ENCODE measurements at regions not wholly inside any gene's neighbourhood (a gene's known extent, or its start where the extent isn't known, plus 50 kb on each side); places are given as distances from the start of the nearest gene placed in this dataset.
"Not testable (repeated sequence)": the region's sequence is repeated elsewhere in the genome, so short reads cannot be mapped to it uniquely, and the experiment has no call there.

- peak; percentile 30 for DNase-seq (ENCODE audit: low read depth)
These were observed 196.4 kb downstream of the VGLL3 start for GRCh38 chr3:86794361-86795065.

GRCh38 chr3:86793786-86794185 lies 197.2 kb downstream of the VGLL3 start:
- peak; percentile 95 for DNase-seq (ENCODE audit: low read depth)

DNA sequence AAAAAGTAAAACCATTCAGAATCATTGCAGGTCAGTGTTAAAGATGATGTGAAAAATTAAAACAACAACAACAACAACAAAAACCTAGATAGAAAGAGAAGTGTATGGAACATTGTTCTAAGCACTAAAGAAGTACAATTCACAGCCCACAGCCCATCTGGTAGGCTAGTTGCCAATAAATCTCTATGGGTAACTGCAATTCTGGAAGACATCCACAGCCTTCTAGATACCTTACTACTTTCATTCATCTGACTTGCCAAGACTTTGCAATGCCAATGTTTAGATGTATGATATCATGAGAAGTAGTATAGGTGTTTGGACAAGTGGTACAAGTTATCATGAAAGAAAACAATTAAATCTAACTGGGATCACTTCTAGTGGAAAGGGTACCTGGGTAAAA lies 198.6 kb downstream of the VGLL3 start:
- DNase-seq (ENCODE audit: low read depth): peak; percentile 14

GRCh38 chr3:86790884-86791549 lies 199.9 kb downstream of the VGLL3 start:
- DNase-seq (ENCODE audit: low read depth): no peak

GRCh38 chr3:86788371-86788770 lies 202.6 kb downstream of the VGLL3 start:
- DNase-seq (ENCODE audit: low read depth): no peak

DNA sequence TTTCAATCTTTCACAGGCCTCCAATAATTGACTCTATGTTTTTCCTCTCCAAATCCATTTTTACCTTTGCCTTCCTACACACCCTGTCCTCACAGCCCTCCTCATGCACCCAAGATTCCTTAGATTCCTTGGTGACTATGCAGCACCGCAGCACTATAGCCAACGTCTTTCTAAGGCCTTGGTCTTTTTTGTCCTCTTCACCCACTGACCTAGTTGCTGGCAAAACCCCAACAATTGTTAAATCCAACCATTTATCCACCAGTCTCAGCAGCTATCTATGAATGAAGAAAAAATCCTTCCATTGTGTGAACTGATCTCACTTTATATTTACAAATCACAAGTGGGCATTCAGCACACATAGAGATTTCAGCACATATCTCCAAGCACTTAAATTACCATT lies 203.9 kb downstream of the VGLL3 start:
- no peak for DNase-seq (ENCODE audit: low read depth)

- peak; percentile 56 for DNase-seq (ENCODE audit: low read depth)
These were observed 205.6 kb downstream of the VGLL3 start for GRCh38 chr3:86785386-86785785.

GRCh38 chr3:86782866-86783265 lies 208.1 kb downstream of the VGLL3 start:
- DNase-seq (ENCODE audit: low read depth): no peak

DNA sequence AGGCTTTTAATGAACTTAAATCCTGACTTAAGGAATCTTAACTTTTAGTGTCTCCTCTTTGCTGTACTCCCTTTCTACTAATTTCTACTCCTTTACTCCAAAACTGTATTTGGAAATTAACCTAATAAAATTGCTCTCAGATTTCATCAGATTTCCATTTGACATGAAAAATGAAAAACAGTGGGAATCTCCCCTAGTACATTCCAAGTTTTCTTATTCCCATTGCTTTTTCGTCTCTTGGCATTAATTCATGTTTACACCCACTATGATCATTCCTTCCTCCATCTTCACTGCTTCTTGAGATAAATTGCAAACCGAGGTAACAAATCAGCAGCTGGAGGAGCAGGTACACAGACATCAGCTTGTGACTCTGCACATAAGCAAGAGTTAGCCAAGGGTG lies 208.7 kb downstream of the VGLL3 start:
- no peak for DNase-seq (ENCODE audit: low read depth)

DNA sequence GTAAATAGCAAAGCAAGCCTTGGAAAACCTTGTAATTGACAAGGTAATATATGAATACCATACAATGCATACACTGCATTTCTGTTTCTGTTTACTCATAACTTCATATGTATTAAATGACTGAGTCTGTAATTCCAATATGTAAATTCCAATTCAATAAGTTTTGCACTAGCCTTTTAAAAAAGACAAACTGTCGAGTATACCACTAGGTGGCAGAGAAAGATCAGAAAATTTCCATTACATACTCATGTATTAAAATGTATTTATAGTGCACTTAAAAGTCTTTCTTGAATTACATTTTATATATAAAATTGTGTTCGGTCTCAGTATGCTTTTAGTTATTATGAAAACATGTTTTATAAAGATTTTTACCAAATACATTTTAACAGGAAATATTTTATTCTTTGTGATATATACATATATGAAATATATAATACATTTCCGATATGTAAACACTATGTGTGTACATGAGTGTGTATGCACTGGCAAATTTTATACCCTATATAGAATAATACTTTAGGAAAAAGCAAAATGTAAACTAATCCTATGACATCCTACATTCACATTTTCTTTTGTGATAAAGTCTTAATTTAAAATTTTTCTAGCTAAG lies 216.8 kb downstream of the VGLL3 start:
- peak; percentile 38 for DNase-seq (ENCODE audit: low read depth)

GRCh38 chr3:86772699-86773098 lies 218.2 kb downstream of the VGLL3 start:
- DNase-seq (ENCODE audit: low read depth): no peak

GRCh38 chr3:86771741-86772512 lies 219.0 kb downstream of the VGLL3 start:
- no peak for DNase-seq (ENCODE audit: low read depth)

DNA sequence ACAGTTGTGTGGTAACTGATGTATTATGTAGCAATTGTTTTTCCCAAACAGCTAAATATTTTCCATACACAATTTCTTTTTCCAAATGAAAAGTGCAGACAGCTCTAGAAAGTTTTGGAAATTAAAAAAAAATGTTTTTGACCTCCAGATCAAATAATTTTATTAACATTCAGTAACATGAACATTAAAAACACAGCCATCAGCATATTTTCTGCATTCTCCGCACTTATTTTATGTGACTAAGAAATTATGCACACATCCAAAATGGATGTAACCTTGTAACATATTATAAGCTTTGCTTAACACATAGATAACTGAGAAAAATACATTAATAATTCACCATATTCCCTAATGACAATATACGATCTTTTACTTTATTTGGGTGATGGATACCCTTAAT lies 224.6 kb downstream of the VGLL3 start:
- no peak for DNase-seq (ENCODE audit: low read depth)

DNA sequence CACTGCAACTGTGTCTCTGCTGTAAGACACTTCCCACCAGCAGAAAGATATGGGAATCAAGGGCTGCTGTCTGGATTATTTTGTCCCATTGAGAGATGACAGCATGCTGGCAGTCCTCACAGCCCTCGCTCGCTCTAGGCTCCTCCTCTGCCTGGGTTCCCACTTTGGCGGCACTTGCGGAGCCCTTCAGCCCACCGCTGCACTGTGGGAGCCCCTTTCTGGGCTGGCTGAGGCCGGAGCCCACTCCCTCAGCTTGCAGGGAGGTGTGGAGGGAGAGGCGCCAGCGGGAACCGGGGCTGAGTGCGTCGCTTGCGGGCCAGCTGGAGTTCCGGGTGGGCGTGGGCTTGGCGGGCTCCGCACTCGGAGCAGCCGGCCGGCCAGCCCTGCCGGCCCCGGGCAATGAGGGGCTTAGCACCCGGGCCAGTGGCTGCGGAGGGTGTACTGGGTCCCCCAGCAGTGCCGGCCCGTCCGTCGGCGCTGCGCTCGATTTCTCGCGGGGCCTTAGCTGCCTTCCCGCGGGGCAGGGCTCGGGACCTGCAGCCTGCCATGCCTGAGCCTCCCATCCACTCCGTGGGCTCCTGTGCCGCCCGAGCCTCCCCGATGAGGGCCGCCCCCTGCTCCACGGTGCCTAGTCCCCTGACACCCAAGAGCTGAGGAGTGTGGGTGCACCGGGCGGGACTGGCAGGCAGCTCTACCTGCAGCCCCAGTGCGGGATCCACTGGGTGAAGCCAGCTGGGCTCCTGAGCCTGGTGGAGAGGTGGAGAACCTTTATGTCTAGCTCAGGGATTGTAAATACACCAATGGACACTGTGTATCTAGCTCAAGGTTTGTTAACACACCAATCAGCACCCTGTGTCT lies 233.4 kb downstream of the VGLL3 start:
- not testable (repeated sequence) for DNase-seq (ENCODE audit: low read depth)

DNA sequence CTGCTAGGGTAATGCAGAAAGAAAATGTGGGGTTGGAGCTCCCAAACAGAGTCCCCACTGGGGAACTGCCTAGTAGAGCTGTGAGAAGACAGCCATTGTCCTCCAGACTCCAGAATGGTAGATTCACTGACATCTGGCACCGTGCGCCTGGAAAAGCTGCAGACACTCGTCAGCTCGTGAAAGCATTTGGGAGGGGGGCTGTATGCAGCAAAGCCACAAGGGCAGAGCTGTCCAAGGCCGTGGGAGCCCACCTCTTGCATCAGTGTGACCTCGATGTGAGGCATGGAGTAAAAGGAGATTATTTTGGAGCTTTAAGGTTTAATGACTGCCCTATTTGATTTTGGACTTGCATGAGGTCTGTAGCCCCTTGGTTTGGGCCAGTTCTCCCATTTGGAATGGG lies 242.9 kb downstream of the VGLL3 start:
- DNase-seq (ENCODE audit: low read depth): no peak

DNA sequence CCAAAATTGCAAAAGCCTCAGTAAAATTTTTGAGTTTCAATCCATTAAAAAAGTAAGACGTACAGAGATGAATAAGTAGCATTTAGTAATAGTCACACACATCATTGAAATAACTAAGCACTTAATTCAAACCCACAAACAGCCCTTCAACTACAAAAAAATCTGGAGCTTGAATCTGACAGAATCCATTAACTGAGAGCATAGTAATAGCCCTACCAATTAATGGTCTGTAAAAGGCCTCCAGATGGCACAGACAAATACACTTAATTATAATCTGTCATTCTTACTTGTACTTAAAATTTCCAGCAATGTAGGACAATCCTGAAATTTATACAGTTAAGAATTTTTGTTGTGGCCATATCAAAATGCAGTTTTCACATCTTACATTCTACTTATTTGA lies 246.9 kb downstream of the VGLL3 start:
- DNase-seq (ENCODE audit: low read depth): no peak

- DNase-seq (ENCODE audit: low read depth): no peak
These were observed 247.7 kb downstream of the VGLL3 start for GRCh38 chr3:86743233-86743632.

DNA sequence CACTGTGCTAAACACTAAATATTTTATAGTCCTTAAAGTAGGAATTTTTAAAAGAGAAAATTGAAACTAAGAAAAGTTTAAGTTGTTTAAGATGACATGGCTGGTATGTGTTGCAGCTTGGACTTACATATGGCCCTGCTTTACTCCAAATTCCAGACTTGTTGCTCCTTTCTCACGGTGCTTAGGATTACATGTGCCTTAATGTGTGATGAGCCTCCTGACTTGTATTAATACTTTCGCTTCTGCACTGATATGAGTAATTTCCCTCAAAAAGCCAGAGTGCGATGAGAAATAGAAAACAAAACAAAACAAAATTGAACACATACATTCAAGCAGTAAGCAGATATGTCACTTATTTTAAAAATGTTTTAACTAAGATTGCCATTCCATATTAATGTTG lies 250.2 kb downstream of the VGLL3 start:
- DNase-seq (ENCODE audit: low read depth): no peak

- no peak for DNase-seq (ENCODE audit: low read depth)
These were observed 251.7 kb downstream of the VGLL3 start for GRCh38 chr3:86739244-86739643.

DNA sequence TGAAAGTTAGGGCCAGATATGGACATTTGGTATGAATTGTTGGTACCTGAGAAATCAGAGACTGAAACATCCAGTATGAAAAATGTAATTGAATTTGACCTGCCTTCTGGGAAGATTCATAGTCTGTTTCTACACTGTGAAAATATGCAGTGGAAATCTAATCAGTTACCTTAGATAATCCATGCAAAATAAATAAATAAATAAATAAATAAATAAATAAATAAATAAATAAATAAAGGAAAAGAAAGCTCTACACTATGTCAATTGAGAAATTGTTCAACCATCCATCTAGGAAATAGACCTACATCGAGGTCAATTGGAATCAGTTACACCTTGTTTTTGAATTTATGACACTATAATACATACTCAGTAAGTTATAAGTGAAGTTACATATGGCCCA lies 252.3 kb downstream of the VGLL3 start:
- DNase-seq (ENCODE audit: low read depth): no peak

- no peak for DNase-seq (ENCODE audit: low read depth)
These were observed 253.4 kb downstream of the VGLL3 start for GRCh38 chr3:86737517-86737916.

GRCh38 chr3:86733257-86733656 lies 257.7 kb downstream of the VGLL3 start:
- no peak for DNase-seq (ENCODE audit: low read depth)
